GM12878 (cell line): ENCODE measurements at regions not wholly inside any gene's neighbourhood (a gene's known extent, or its start where the extent isn't known, plus 50 kb on each side); places are given as distances from the start of the nearest gene placed in this dataset.

Experiments
- ATAC-seq: fragments of 200-7000 bp; cut with Tn5 transposase; 3 replicates; pipeline ENCODE4 v1.9.1; 2020; ENCODE audit warnings: mild to moderate bottlenecking, moderate library complexity
- BruUV-seq: library from RNA; stranded (reverse); fragments of 400-500 nt; replicated peaks from 2 replicates; lab custom pipeline; 2021; lab: Mats Ljungman, UMichigan
- CTCF ChIA-PET: fragments of 300-600 bp; sonication (Branson Sonifier 250); formaldehyde crosslinking; extraction: SDS; loops from one replicate; lab custom pipeline; 2021; ENCODE audit warnings: inconsistent platforms; lab: Yijun Ruan, JAX
- POLR2A ChIA-PET: fragments of 350-600 bp; formaldehyde crosslinking; extraction: SDS; loops from one replicate; lab custom pipeline; 2021; ENCODE audit warnings: inconsistent platforms; lab: Charles Lee
- RAD21 ChIA-PET: fragments of 300-600 bp; sonication (Branson Sonifier 250); formaldehyde crosslinking; loops from one replicate; lab custom pipeline; 2023; ENCODE audit warnings: antibody characterized with exemption; ENCODE audit not compliant: unreplicated experiment; lab: Charles Lee
- SMC1A ChIA-PET: fragments of 300-600 bp; sonication (Branson Sonifier 250); formaldehyde crosslinking; loops from one replicate; lab custom pipeline; 2023; ENCODE audit not compliant: unreplicated experiment, uncharacterized antibody; lab: Charles Lee
- DNase-seq: peaks from one replicate; pipeline ENCODE4 v3.0.0-alpha.2; 2011; ENCODE audit warnings: low read depth, low spot score
- FAIRE-seq: peaks from 3 replicates; lab custom pipeline; 2011; peaks lifted over from hg19 to GRCh38; lab: Jason Lieb, UNC
- H2AFZ ChIP-seq: 2 replicates; pipeline ENCODE4 v1.6.0; 2011; ENCODE audit warnings: low read depth, low read length, control low read depth; ENCODE audit not compliant: control insufficient read depth
- H3K27ac ChIP-seq: 2 replicates; pipeline ENCODE4 v1.5.1; 2011; ENCODE audit warnings: control low read depth; ENCODE audit not compliant: control insufficient read depth, insufficient read depth
- H3K27me3 ChIP-seq, 2 experiments: replicated peaks in 1 of 2; 2 replicates each; pipeline versions ENCODE4 v1.6.0 to v1.6.1; 2011; ENCODE audit warnings: low read length in 1 of 2; ENCODE audit not compliant: control insufficient read depth in 2 of 2, insufficient read depth in 2 of 2
- H3K36me3 ChIP-seq, 2 experiments: 2 replicates each; pipeline ENCODE4 v1.5.1; 2011; ENCODE audit warnings: low read length in 1 of 2; ENCODE audit not compliant: control insufficient read depth in 2 of 2, insufficient read depth in 2 of 2
- H3K4me1 ChIP-seq: 2 replicates; pipeline ENCODE4 v1.6.1; 2011; ENCODE audit warnings: mild to moderate bottlenecking, low read length, moderate library complexity, mixed read lengths; ENCODE audit not compliant: control insufficient read depth, insufficient read depth
- H3K4me2 ChIP-seq: 2 replicates; pipeline ENCODE4 v1.6.0; 2011; ENCODE audit warnings: control low read depth; ENCODE audit not compliant: control insufficient read depth, insufficient read depth
- H3K4me3 ChIP-seq: fragments of 200-600 bp; sonication (generic); 2 replicates; pipeline ENCODE4 v1.5.1; 2016
- H3K79me2 ChIP-seq: 2 replicates; pipeline ENCODE4 v1.6.0; 2011; ENCODE audit warnings: low read length; ENCODE audit not compliant: control insufficient read depth, insufficient read depth
- H3K9ac ChIP-seq: 2 replicates; pipeline ENCODE4 v1.8.0; 2011; ENCODE audit warnings: low read length, control low read depth, mixed read lengths; ENCODE audit not compliant: control insufficient read depth, insufficient read depth
- H3K9me3 ChIP-seq: replicated peaks from 3 replicates; pipeline ENCODE4 v1.5.1; 2011; ENCODE audit warnings: mild to moderate bottlenecking, low read length; ENCODE audit not compliant: control insufficient read depth, insufficient read depth
- H4K20me1 ChIP-seq: 2 replicates; pipeline ENCODE4 v1.6.0; 2011; ENCODE audit not compliant: control insufficient read depth, insufficient read depth
- BRCA1 ChIP-seq: IDR thresholded peaks from 2 replicates; pipeline ENCODE4 v1.6.1; 2011; ENCODE audit warnings: low read depth, low read length, improper control_type of control experiment
- GATAD2B ChIP-seq: fragments of 450-650 bp; conservative IDR thresholded peaks from 2 replicates; pipeline ENCODE4 v1.6.1; 2017; ENCODE audit warnings: low read depth, mild to moderate bottlenecking, moderate library complexity
- MXI1 ChIP-seq: fragments of 150-350 bp; IDR thresholded peaks from 2 replicates; pipeline ENCODE4 v1.6.1; 2011; ENCODE audit warnings: low read depth, mild to moderate bottlenecking, inconsistent platforms, low read length, improper control_type of control experiment
- MYC ChIP-seq: IDR thresholded peaks from 2 replicates; pipeline ENCODE4 v1.6.1; 2011; ENCODE audit warnings: mild to moderate bottlenecking, low read length, moderate library complexity, inconsistent platforms; ENCODE audit not compliant: insufficient read depth, insufficient replicate concordance, insufficient read length, severe bottlenecking
- NFYA ChIP-seq: IDR thresholded peaks from 2 replicates; pipeline ENCODE4 v1.6.1; 2011; ENCODE audit warnings: low read depth, mild to moderate bottlenecking, low read length, improper control_type of control experiment, borderline replicate concordance
- RELA ChIP-seq: fragments of 450-650 bp; IDR thresholded peaks from 2 replicates; pipeline ENCODE4 v1.8.0; 2014; ENCODE audit warnings: borderline replicate concordance; ENCODE audit not compliant: partially characterized antibody
- SIN3A ChIP-seq: IDR thresholded peaks from 2 replicates; pipeline ENCODE4 v1.6.1; 2012; ENCODE audit warnings: low read depth, low read length, improper control_type of control experiment
- SIX5 ChIP-seq: IDR thresholded peaks from 2 replicates; pipeline ENCODE4 v1.6.1; 2011; ENCODE audit warnings: mild to moderate bottlenecking, low read depth, low read length, moderate library complexity; ENCODE audit not compliant: severe bottlenecking
- SREBF2 ChIP-seq: IDR thresholded peaks from 2 replicates; pipeline ENCODE4 v1.6.1; 2012; ENCODE audit warnings: mild to moderate bottlenecking, low read length
- ZNF24 ChIP-seq: fragments of 450-650 bp; IDR thresholded peaks from 2 replicates; pipeline ENCODE4 v1.6.1; 2017; ENCODE audit warnings: antibody characterized with exemption, mild to moderate bottlenecking
- WGBS: methylation state at CpG from one replicate; pipeline ENCODE4 v1.1.6; 2016; ENCODE audit warnings: low lambda C conversion rate; ENCODE audit not compliant: insufficient replicate concordance, insufficient coverage; ENCODE audit errors: missing lambda C conversion rate; 5-methylcytosine and 5-hydroxymethylcytosine counted together
- in situ Hi-C: fragments of 300-500 bp; cut with MboI; formaldehyde crosslinking; loops from 9 replicates; pipeline ENCODE4 v1.14.3; 2018; ENCODE audit warnings: mixed read lengths
- intact Hi-C: fragments of 100-400 bp; cut with micrococcal nuclease; formaldehyde crosslinking; loops from one replicate; pipeline ENCODE4 v1.14.2; 2022; ENCODE audit not compliant: unreplicated experiment

- ATAC-seq (no peak), DNase-seq (no peak), FAIRE-seq (no peak)
- Histone ChIP-seq H3K27ac (no peak overlapping the region), H2AFZ (no peak overlapping the region), H3K4me1 (no peaks in the 10 kb centered on the region), H3K36me3 (no peaks in the 10 kb centered on the region), H4K20me1 (no peaks in the 10 kb centered on the region), H3K27me3 (no peaks in the 10 kb centered on the region; a peak in 1 of 4 replicates), H3K9ac (no peak overlapping the region), H3K4me3 (no peak overlapping the region), H3K79me2 (no peaks in the 10 kb centered on the region), H3K4me2 (no peak overlapping the region), H3K9me3 (no peaks in the 10 kb centered on the region)
- intact Hi-C loops (no loop called here), in situ Hi-C loops (no loop called here)
- TF ChIP-seq RELA (no peak), GATAD2B (no peak), NFYA (no peak), SIX5 (no peak)
- 37% methylated on average over 5 of the region's 5 CpGs for WGBS
- RAD21 ChIA-PET: no interaction called here
- no TSS peak for BruUV-seq
- SMC1A ChIA-PET: no interaction called here
- CTCF ChIA-PET: no interaction called here
- POLR2A ChIA-PET: no interaction called here
Observed at GRCh38 chr1:230556453-230556852, 85.8 kb upstream of the COG2 start.

DNA sequence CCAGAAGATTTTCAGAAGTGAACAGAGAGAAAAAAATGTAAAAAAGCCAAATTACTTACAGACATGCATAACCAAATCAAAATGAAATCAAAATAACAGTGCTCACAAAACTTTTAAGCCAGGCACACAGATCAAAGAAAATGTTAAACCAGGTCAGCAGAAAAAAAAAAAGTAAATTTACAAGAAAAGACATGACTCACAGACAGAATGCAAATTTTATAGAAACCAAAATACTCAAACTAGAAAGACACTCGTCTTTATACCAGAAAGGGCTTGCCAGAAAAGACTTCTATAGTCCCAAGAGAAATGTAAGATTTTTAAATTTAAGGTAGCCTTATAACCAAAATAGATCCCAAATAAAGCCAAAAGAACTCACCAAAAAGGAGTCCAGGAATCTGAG, 86.5 kb upstream of the COG2 start:
- ChIA-PET POLR2A (no interaction called here), RAD21 (no interaction called here), SMC1A (interaction anchor here (1.0 kb wide), 1 partner anchor 236 kb away, joined by 3 read pairs; no protein-coding TSS in a partner anchor), CTCF (no interaction called here)
- Histone ChIP-seq H3K9ac (no peak overlapping the region), H3K9me3 (no peaks in the 10 kb centered on the region), H3K27ac (no peak overlapping the region), H3K36me3 (no peaks in the 10 kb centered on the region), H4K20me1 (no peaks in the 10 kb centered on the region), H3K4me2 (no peak overlapping the region), H2AFZ (no peak overlapping the region), H3K27me3 (no peaks in the 10 kb centered on the region; a peak in 1 of 4 replicates), H3K4me3 (no peak overlapping the region), H3K4me1 (no peaks in the 10 kb centered on the region), H3K79me2 (no peaks in the 10 kb centered on the region)
- ATAC-seq (no peak), FAIRE-seq (no peak), DNase-seq (no peak)
- no peak for TF ChIP-seq MXI1
- TF ChIP-seq NFYA: no peak
- no peak for TF ChIP-seq SIN3A
- TF ChIP-seq MYC: no peak
- TF ChIP-seq SREBF2: no peak
- no peak for TF ChIP-seq ZNF24
- no peak for TF ChIP-seq BRCA1
- 0% methylated on average over 1 of the region's 1 CpG for WGBS
- no TSS peak for BruUV-seq
- in situ Hi-C loops: no loop called here
- intact Hi-C loops: no loop called here
